Thyroid gland (tissue), 4 donors: ENCODE measurements at regions not wholly inside any gene's neighbourhood (a gene's known extent, or its start where the extent isn't known, plus 50 kb on each side); places are given as distances from the start of the nearest gene placed in this dataset.

Experiments
- CTCF ChIP-seq, 6 experiments: fragments of 200-600 bp in 3 of 6; fragments of 450-650 bp in 3 of 6; sonication (generic) in 3 of 6; IDR thresholded peaks; one replicate each; pipeline ENCODE4 v1.5.1; 2016 to 2019; ENCODE audit warnings: antibody characterized with exemption in 6 of 6, mild to moderate bottlenecking in 2 of 6, inconsistent platforms in 1 of 6, moderate library complexity in 1 of 6
- POLR2A ChIP-seq, 2 donors: fragments of 450-650 bp; IDR thresholded peaks; one replicate each; pipeline ENCODE4 v1.6.1; 2017; ENCODE audit warnings: antibody characterized with exemption in 2 of 2, mild to moderate bottlenecking in 2 of 2, moderate library complexity in 1 of 2

- TF ChIP-seq POLR2A (IDR thresholded peaks at IDR 0.05) (no peak), CTCF (IDR thresholded peaks at IDR 0.05) (no peak)
Observed at GRCh38 chr4:28259951-28260350, 1399.3 kb downstream of the STIM2 start.
